Colonic mucosa (tissue), 4 donors: ENCODE measurements at regions not wholly inside any gene's neighbourhood (a gene's known extent, or its start where the extent isn't known, plus 50 kb on each side); places are given as distances from the start of the nearest gene placed in this dataset.

Source experiments
- DNase-seq: peaks from one replicate; pipeline ENCODE4 v3.0.0-alpha.2; 2020
- H3K27ac ChIP-seq: fragments of 200-600 bp; one replicate; pipeline ENCODE4 v1.8.0; 2021
- H3K27me3 ChIP-seq: fragments of 200-600 bp; one replicate; pipeline ENCODE4 v1.8.0; 2021
- H3K36me3 ChIP-seq: fragments of 200-600 bp; one replicate; pipeline ENCODE4 v1.8.0; 2021
- H3K4me1 ChIP-seq: fragments of 200-600 bp; one replicate; pipeline ENCODE4 v1.8.0; 2021; ENCODE audit warnings: mild to moderate bottlenecking
- H3K4me3 ChIP-seq: fragments of 200-600 bp; one replicate; pipeline ENCODE4 v1.8.0; 2021
- H3K9ac ChIP-seq, 2 donors: one replicate each; pipeline ENCODE4 v1.7.0; 2013; ENCODE audit warnings: control low read depth in 2 of 2, low read depth in 2 of 2, low read length in 2 of 2
- H3K9me3 ChIP-seq: fragments of 200-600 bp; one replicate; pipeline ENCODE4 v1.8.0; 2021
- intact Hi-C: fragments of 100-400 bp; cut with DNase I; formaldehyde crosslinking; loops from one replicate; pipeline ENCODE4 v1.14.1; 2022
- TF ChIP-seq, protein P1 (sequence below): fragments of 200-600 bp; IDR thresholded peaks from one replicate; pipeline ENCODE4 v1.8.0; 2022; ENCODE audit warnings: antibody characterized with exemption, mild to moderate bottlenecking
- donor health status: healthy.
- donor health status: DM: no; HTN: no; CAD: no.
- donor health status: DM: no; HTN: no; CAD: no.

DNA sequence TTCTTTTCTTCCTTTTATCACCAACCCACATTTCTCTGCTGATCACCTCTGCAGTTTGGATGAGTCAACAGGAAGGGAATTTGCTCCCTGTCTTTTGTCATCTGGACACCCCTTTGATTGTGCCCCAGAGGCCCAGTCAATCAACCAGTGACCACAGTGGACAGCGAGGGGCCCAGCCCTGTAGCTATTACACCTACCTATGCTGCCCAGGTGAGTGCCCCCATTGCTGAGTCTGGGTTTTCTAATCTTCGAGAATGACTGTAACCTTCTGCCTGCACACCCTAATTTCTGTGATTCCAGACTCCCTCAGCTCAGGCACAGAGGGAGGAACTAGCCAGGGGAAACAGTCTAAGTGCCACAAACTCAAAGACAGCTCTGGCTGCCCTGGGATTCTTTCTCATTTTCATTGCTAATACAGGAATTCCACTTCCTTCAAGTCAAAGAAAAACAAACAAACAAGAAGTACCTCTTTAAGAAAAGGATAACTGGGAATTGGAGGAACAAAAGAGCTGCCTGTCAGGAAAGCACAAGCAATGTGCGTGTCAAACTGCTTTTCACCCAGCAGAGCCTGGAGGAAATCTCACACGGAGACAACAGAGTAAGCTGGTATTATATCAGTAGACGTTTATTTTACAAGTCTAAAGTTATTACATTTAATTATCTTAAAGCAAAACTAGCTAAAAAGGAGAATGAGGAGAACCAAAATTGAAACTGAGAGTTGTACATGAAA, 311.1 kb downstream of the AJAP1 start:
- Histone ChIP-seq H3K9me3 (no peaks in the 10 kb centered on the region), H3K9ac (no peak overlapping the region), H3K36me3 (no peaks in the 10 kb centered on the region), H3K4me1 (no peaks in the 10 kb centered on the region), H3K27ac (no peak overlapping the region), H3K4me3 (no peak overlapping the region), H3K27me3 (no peaks in the 10 kb centered on the region)
- DNase-seq = no peak
- TF ChIP-seq, protein P1, sequence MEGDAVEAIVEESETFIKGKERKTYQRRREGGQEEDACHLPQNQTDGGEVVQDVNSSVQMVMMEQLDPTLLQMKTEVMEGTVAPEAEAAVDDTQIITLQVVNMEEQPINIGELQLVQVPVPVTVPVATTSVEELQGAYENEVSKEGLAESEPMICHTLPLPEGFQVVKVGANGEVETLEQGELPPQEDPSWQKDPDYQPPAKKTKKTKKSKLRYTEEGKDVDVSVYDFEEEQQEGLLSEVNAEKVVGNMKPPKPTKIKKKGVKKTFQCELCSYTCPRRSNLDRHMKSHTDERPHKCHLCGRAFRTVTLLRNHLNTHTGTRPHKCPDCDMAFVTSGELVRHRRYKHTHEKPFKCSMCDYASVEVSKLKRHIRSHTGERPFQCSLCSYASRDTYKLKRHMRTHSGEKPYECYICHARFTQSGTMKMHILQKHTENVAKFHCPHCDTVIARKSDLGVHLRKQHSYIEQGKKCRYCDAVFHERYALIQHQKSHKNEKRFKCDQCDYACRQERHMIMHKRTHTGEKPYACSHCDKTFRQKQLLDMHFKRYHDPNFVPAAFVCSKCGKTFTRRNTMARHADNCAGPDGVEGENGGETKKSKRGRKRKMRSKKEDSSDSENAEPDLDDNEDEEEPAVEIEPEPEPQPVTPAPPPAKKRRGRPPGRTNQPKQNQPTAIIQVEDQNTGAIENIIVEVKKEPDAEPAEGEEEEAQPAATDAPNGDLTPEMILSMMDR = no peak
- intact Hi-C loops = no loop called here

DNA sequence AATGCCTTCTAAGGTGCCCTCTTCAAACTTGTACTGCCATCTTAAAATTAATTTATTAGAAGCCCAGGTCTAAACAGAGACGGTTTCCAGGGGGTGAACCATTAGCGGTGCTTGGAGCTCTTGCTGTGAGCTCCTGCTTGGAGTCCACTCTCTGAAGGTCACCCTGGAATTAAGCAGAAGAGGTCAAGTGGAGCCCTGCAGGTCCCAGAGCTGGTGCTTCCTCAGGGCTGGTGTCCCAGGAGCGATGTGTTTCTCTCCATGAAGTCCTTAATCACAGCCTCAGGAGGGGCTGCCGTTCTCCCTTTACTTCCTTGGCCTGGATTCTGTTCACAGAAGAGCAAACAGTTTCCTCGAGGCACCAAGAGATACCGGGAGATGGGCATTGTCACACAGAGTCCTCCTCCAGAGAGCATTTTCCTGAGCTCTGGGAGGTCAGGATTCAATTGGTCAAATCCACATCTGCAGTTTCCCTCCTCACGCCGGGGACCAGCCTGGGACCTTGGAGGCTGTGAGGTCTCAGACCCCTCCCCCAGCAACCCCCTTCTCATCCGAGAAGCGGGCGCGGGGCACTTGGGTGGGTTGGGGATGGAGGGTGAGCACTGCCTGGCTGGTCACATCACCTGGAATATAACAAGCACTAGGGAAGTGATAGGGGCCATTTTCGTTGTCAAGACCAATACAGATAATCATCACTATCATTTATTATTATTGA, 310.4 kb downstream of the AJAP1 start:
- Histone ChIP-seq H3K9me3 (no peaks in the 10 kb centered on the region), H3K27me3 (no peaks in the 10 kb centered on the region), H3K36me3 (no peaks in the 10 kb centered on the region), H3K9ac (no peak overlapping the region), H3K27ac (no peak overlapping the region), H3K4me3 (no peak overlapping the region), H3K4me1 (no peaks in the 10 kb centered on the region)
- no peak for DNase-seq
- intact Hi-C loops = no loop called here
- TF ChIP-seq, protein P1 = no peak

DNA sequence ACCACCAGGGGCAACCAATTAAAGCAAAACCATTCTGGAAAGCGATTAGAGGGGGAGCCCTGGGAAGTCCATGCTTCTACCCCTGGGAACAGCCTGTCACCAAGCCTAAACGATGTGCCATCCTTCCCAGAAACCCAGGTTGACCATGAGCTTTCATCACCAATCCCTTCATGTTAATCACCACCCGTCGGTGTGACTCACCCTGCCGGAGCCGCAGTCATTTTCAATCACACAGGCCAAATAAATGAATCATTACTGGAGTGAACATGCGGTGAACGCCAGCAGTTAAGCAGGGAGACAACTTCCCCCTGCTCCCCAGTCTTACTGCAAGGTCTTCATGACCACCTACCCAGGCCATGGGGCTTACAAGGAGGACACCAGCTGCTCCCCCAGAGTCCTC, 308.8 kb downstream of the AJAP1 start:
- no peaks in the 10 kb centered on the region for H3K4me1 ChIP-seq
- no peaks in the 10 kb centered on the region for H3K36me3 ChIP-seq
- H3K27me3 ChIP-seq = no peaks in the 10 kb centered on the region
- H3K4me3 ChIP-seq = no peak overlapping the region
- intact Hi-C loops = no loop called here
- no peaks in the 10 kb centered on the region for H3K9me3 ChIP-seq
- H3K9ac ChIP-seq = no peak overlapping the region
- TF ChIP-seq, protein P1 = no peak
- H3K27ac ChIP-seq = no peak overlapping the region
- DNase-seq = no peak

DNA sequence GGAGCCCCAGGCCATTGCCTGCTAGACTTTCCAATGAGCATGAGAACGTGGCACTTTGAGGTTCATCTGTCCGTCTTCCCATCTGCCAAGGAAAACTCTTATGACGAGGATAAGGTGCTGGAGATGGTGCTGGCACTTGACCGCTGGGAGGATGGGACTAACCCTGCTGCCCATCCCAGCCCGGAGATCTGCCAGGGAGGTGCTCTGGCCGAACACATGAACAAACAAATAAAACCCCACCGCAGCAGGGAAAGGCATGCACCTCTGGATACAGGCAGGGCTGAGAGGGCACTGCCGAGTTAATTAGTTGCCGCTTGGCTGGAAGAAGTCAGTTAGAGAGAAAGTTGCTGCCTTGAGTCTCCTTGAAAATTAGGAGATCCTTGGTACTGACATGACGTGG, 308.4 kb downstream of the AJAP1 start:
- TF ChIP-seq, protein P1 = no peak
- H3K27me3 ChIP-seq = no peaks in the 10 kb centered on the region
- no peaks in the 10 kb centered on the region for H3K9me3 ChIP-seq
- no peaks in the 10 kb centered on the region for H3K36me3 ChIP-seq
- H3K4me1 ChIP-seq = no peaks in the 10 kb centered on the region
- intact Hi-C loops = no loop called here
- DNase-seq = no peak
- no peak overlapping the region for H3K27ac ChIP-seq
- H3K9ac ChIP-seq = no peak overlapping the region
- no peak overlapping the region for H3K4me3 ChIP-seq

DNA sequence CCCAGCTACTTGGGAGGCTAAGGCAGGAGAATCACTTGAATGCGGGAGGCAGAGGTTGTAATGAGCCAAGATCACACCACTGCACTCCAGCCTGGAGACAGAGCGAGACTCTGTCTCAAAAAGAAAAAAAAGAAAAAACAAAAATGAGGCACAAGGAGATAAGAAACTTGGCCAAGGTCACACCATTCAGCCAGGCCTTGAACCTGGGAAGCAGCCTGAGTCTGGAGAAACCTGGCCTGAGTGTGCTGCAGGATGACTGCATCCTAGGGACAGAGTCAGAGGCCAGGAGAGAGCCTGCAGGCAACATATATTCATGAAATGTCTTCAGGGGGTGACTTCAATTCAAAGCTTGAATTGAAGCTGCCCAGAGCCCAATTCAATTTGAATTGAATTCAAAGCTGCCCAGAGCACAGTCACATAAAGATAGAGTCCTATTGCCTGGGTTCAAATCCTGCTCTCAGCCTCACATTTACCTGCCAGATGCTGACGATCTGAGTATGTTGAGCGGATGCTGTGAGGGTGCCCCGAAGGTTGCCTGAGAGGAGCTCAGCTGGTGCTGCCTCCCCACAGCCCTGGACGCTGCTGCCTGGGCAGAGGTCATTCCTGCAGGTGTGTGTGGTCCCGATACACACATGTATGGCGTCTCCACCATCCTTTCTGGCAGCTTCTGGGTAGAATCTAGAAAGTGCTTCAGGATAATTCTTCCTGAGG, 307.7 kb downstream of the AJAP1 start:
- no peaks in the 10 kb centered on the region for H3K4me1 ChIP-seq
- H3K36me3 ChIP-seq = no peaks in the 10 kb centered on the region
- no peak overlapping the region for H3K4me3 ChIP-seq
- no peaks in the 10 kb centered on the region for H3K27me3 ChIP-seq
- TF ChIP-seq, protein P1 = no peak
- no peaks in the 10 kb centered on the region for H3K9me3 ChIP-seq
- no peak overlapping the region for H3K27ac ChIP-seq
- intact Hi-C loops = no loop called here
- H3K9ac ChIP-seq = no peak overlapping the region
- no peak for DNase-seq
